ENCODE measurements at regions not wholly inside any gene's neighbourhood (a gene's known extent, or its start where the extent isn't known, plus 50 kb on each side); places are given as distances from the start of the nearest gene placed in this dataset.
"Not testable (repeated sequence)": the region's sequence is repeated elsewhere in the genome, so short reads cannot be mapped to it uniquely, and the experiment has no call there.

- H3K4me1 ChIP-seq = peaks cover 0 to 22% (median 5%) of the 10 kb centered on the region in 3 donors
- H3K4me3 ChIP-seq; H3K9me3 ChIP-seq; H3K27ac ChIP-seq; H3K36me3 ChIP-seq; DNase-seq; intact Hi-C loops (cut with DNase I): not testable (repeated sequence)
- WGBS, 2 donors = 46 to 83% methylated on average over 2 to 3 of the region's 6 CpGs
- peaks cover 0 to 22% (median 0%) of the 10 kb centered on the region in 4 donors for H3K27me3 ChIP-seq
Observed at GRCh38 chr16:29135098-29135497, 150.2 kb downstream of the LAT start.

GRCh38 chr16:29133681-29134430, 149.0 kb downstream of the LAT start:
- DNase-seq; H3K36me3 ChIP-seq; H3K4me3 ChIP-seq; H3K27ac ChIP-seq; H3K9me3 ChIP-seq; intact Hi-C loops (cut with DNase I): not testable (repeated sequence)
- WGBS, 2 donors = 83 to 96% methylated on average over 9 to 19 of the region's 25 CpGs
- Histone ChIP-seq H3K27me3 (peaks cover 0 to 29% (median 0%) of the 10 kb centered on the region in 4 donors), H3K4me1 (peaks cover 0 to 35% (median 5%) of the 10 kb centered on the region in 3 donors)

GRCh38 chr16:29132869-29133268, 148.0 kb downstream of the LAT start:
- DNase-seq; H3K36me3 ChIP-seq; intact Hi-C loops (cut with DNase I); H3K9me3 ChIP-seq; H3K4me3 ChIP-seq; H3K27ac ChIP-seq: not testable (repeated sequence)
- Histone ChIP-seq H3K4me1 (peaks cover 0 to 35% (median 5%) of the 10 kb centered on the region in 3 donors), H3K27me3 (peaks cover 0 to 25% (median 0%) of the 10 kb centered on the region in 4 donors)
- WGBS, 2 donors = 86% methylated on average over 3 of the region's 19 CpGs; no CpG with 5 or more reads in 1 of the 2 donors

GRCh38 chr16:29132444-29132843, 147.6 kb downstream of the LAT start:
- intact Hi-C loops (cut with DNase I) = not testable (repeated sequence)

GRCh38 chr16:29130901-29131851, 146.3 kb downstream of the LAT start:
- H3K36me3 ChIP-seq; DNase-seq; intact Hi-C loops (cut with DNase I); H3K4me3 ChIP-seq; H3K9me3 ChIP-seq: not testable (repeated sequence)
- 20 to 29% methylated on average over 2 to 8 of the region's 33 CpGs for WGBS, 2 donors
- peaks cover 0 to 35% (median 5%) of the 10 kb centered on the region in 3 donors for H3K4me1 ChIP-seq
- H3K27me3 ChIP-seq = peaks cover 0 to 25% (median 0%) of the 10 kb centered on the region in 4 donors
- peak overlapping the region; percentile 42 to 75 (median 62) for H3K27ac ChIP-seq

More at GRCh38 chr16:29132444-29132843, 147.6 kb downstream of the LAT start:
- Histone ChIP-seq H3K27me3 (peaks cover 0 to 25% (median 0%) of the 10 kb centered on the region in 4 donors), H3K4me1 (peaks cover 0 to 35% (median 5%) of the 10 kb centered on the region in 3 donors)
- 60% methylated on average over 7 of the region's 14 CpGs; no CpG with 5 or more reads in 1 of the 2 donors for WGBS, 2 donors
- DNase-seq, H3K9me3 ChIP-seq, H3K4me3 ChIP-seq, H3K27ac ChIP-seq, H3K36me3 ChIP-seq: not testable (repeated sequence)

GRCh38 chr16:29130131-29130711, 145.4 kb downstream of the LAT start:
- intact Hi-C loops (cut with DNase I); DNase-seq; H3K4me3 ChIP-seq; H3K36me3 ChIP-seq; H3K9me3 ChIP-seq: not testable (repeated sequence)
- H3K4me1 ChIP-seq = peaks cover 0 to 35% (median 5%) of the 10 kb centered on the region in 3 donors
- peak overlapping the region; percentile 27 to 82 (median 65) for H3K27ac ChIP-seq
- peaks cover 0 to 25% (median 0%) of the 10 kb centered on the region in 4 donors for H3K27me3 ChIP-seq
- WGBS, 2 donors = no CpG with 5 or more reads among the region's 25 CpGs

- 54 to 63% methylated on average over 4 to 9 of the region's 18 CpGs for whole genome bisulfite sequencing, 2 donors
- H3K4me3 ChIP-seq; intact Hi-C loops (cut with DNase I); H3K9me3 ChIP-seq; DNase-seq; H3K36me3 ChIP-seq: not testable (repeated sequence)
- H3K27ac ChIP-seq = peak overlapping the region; percentile 27 to 82 (median 65)
- H3K4me1 ChIP-seq = peaks cover 0 to 35% (median 5%) of the 10 kb centered on the region in 3 donors
- H3K27me3 ChIP-seq = peaks cover 0 to 25% (median 0%) of the 10 kb centered on the region in 4 donors
Observed at GRCh38 chr16:29129458-29130038, 144.7 kb downstream of the LAT start.

GRCh38 chr16:29128732-29129457, 144.0 kb downstream of the LAT start:
- peak overlapping the region in 2 of 4 donors; percentile 75 to 82 for H3K27ac ChIP-seq
- H3K4me3 ChIP-seq; H3K36me3 ChIP-seq; DNase-seq; intact Hi-C loops (cut with DNase I); H3K9me3 ChIP-seq: not testable (repeated sequence)
- peaks cover 0 to 35% (median 5%) of the 10 kb centered on the region in 3 donors for H3K4me1 ChIP-seq
- 55 to 58% methylated on average over 3 to 10 of the region's 20 CpGs for whole genome bisulfite sequencing, 2 donors
- peaks cover 0 to 23% (median 0%) of the 10 kb centered on the region in 4 donors for H3K27me3 ChIP-seq

- H3K27ac ChIP-seq; H3K36me3 ChIP-seq; H3K9me3 ChIP-seq; intact Hi-C loops (cut with DNase I); H3K4me3 ChIP-seq; DNase-seq: not testable (repeated sequence)
- Histone ChIP-seq H3K4me1 (peaks cover 0 to 35% (median 5%) of the 10 kb centered on the region in 3 donors), H3K27me3 (peaks cover 0 to 17% (median 0%) of the 10 kb centered on the region in 4 donors)
- WGBS, 2 donors = 67 to 71% methylated on average over 3 to 17 of the region's 29 CpGs
Observed at GRCh38 chr16:29127806-29128420, 143.1 kb downstream of the LAT start.

All from esophagus squamous epithelium (tissue), 5 donors.